Effector CD8-positive, alpha-beta T cell (primary cell): ENCODE measurements at regions not wholly inside any gene's neighbourhood (a gene's known extent, or its start where the extent isn't known, plus 50 kb on each side); places are given as distances from the start of the nearest gene placed in this dataset.
"Not testable (repeated sequence)": the region's sequence is repeated elsewhere in the genome, so short reads cannot be mapped to it uniquely, and the experiment has no call there.

Experiments
- DNase-seq: peaks from one replicate; lab custom pipeline; 2025; lab: John Stamatoyannopoulos, UW

DNA sequence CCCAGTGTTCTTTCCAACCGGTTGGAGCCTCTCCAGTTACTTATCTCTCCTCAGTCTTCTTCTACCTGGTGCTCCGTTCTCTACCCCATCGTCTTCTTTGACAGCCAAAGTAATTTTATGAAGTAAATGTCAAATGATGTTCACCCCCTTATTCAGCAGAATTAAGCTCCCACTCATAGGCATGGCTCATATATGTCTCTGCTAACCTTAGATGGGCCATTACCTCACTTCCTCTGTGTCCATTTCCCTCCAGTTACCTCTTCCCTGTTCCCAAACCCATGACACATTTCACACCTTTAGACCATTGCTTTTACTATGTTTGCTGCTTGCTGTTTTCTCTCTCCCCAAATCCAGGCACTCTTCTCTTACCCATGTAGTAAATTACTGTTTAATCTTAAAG lies 607.0 kb downstream of the RNF144A start:
- no peak for DNase-seq

DNA sequence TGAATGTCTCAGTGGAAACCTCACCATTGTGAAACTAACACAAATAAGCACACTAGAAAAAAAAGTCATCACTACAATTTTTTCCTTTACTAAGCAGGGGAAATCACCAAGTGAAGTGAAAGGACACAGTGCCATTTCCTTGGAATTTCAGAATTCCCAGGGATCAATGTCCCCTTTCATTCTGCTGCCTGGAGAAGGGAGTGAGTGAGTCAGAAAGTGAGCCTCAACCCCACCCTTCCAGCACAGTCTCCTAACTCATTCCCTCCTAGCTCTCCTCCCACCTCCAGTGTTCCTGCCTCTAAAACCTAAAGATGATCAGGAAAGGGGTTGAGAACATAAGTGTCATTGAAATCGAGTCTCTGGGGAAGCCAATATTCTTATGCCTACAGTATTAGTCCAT lies 608.5 kb downstream of the RNF144A start:
- DNase-seq = no peak

DNA sequence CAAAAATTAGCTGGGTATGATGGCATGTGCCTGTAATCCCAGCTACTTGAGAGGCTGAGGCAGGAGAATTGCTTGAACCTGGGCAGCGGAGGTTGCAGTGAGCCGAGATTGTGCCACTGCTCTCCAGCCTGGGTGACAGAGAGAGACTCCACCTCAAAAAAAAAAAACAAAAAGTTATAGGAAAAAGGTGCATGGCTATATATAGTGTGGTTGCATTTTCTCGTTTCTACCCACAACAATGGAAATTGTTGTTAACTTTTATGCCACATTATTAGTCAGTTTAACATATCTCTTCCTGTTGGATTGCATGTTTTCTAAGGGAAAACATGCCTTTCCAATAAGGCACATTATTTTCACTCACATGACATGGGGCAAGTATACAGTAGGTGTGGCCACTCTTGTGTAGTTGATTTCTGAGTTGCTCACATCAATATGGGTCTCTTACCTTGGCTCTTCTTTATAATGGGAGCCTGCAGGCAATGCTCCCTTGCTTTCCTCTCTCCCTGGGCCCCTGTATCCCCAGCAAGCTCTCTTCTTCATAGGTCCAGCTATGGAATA lies 610.0 kb downstream of the RNF144A start:
- DNase-seq = no peak

DNA sequence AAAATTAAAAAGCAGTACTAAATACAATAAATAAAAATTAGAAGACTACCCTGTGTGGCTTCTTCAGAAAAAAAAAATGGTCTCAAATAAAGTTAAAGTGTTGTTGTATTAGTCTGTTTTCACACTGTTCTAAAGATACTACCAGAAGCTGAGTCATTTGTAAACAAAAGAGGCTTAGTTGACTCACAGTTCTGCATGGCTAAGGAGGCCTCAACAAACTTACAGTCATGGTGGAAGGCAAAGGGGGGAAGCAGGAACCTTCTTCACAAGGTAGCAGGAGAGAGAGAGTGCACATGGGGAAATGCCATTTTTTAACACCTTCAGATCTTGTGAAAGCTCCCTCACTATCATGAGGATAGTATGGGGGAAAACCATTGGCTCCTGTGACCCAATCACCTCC lies 612.8 kb downstream of the RNF144A start:
- DNase-seq = no peak

DNA sequence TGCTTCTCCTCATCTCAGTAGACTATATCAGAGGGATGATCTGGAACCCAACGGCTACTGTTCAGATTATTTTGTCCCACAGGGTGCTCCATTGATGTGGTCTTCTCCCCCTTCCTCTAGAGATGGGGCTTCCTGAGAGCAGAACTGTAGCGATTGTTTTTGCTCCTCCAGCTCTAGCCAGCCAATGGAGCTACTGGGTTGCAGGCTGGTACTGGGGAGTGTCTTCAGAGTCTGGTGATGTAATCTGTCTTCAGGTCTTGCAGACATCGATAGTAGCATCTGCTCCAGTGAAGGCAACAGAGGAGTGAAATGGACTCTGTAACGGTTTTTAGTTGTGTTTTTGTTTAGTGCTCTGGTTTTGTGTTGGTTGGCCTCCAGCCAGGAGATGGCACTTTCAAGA lies 621.9 kb downstream of the RNF144A start:
- DNase-seq = no peak

DNA sequence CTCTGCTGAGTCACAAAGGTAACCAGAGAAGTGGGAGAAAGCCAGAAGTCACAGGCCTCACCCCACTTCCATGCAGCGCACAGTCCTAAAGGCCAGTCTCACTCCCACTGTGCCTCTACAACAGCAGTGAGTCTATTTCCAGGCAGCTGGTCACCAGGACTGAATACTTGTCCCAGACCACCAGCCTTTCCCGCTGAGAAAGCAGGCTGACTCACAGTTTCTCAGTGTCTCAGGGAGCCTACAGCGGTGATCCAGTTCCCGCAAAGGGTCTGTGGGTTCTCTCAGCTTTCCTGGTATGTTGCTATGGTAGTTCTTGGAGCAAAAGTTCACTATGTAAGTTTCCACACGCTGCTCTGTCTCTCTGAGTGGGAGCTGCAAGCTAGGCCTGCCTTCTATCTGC lies 622.5 kb downstream of the RNF144A start:
- no peak for DNase-seq

DNA sequence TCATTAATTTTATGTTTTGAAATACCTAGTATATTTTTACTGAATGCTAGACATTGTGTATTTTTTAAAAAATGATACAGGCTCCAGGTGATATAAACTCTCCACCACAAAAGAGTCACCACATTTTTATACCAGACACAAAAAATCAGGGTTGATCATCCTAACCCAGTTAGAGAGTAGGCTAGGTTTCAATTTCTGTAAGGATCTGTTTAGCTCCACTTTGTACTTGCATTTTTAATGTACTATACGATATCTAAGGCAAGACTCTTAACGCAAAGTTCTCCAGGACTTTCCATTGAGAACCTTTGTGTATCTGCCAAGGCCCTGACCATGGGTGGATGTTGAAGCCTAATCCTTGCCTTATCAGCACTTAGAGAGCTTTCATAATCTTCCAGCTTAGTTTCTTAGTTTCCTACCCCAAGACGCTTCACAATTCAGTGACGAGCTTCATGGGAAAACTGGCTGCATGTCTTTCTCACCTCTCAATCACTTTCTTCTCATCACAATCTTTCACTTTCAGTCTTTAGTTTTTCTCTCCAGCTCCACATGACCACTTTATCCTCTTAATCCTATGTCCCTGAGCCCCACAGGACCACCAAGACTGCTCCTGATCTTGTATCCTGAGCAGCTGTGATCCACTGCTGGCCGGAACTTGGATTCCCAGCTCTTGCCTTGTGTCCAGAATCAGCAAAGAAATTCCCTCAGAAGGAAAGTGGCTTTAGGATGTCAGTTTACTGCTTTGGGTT lies 635.8 kb downstream of the RNF144A start:
- no peak for DNase-seq

DNA sequence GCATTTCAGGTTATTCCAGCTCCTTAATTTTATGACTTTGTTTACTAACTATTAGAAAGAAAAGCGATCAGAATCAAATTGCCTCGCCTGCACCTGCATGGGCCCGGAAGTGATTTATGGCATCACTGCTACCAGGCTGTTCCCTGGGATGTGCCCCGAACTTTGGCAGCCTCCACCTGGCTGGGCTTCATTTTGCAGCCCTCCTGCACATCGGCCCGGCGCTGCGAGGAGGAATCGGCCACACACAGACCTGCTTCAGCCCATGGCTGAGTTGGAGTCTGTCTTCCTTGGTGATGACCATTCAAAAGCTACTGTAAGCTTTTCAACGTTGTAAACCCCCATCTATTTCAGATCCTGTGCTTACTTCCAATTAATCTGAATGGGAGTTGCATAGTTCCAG lies 638.0 kb downstream of the RNF144A start:
- DNase-seq = no peak

DNA sequence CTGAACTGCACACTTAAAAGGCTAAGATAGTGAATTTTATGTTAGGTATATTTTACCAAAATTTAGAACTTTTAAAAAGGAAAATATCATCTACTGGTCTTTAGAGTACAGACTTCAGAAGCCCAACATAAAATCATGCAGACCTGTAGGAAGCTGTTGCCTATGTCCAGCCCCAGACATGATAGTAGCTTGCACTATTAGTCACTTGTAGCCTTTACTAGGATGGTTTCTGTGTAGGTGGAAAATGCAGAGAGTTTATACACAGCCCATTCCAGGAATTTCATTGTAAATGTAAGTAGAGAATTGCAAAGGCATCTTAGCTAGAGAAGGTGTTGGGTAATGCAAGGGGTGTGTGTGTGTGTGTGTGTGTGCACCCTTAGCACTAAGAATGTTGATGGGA lies 640.2 kb downstream of the RNF144A start:
- DNase-seq = no peak

DNA sequence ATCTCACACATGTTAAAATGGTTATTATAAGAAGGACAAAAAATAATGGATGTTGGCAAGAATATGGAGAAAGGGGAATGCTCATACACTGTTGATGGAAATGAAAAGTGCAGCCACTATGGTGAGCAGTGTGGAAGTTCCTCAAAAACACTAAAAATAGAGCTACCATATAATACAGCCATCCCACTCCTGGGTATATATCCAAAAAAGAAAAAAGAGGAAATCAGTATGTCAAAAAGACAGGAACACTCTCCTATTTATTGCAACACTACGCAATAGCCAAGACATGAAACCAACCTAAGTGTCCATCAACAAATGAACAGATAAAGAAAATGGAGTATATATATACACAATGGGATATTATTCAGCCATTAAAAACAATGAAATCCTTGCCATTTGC lies 642.6 kb downstream of the RNF144A start:
- DNase-seq = no peak

DNA sequence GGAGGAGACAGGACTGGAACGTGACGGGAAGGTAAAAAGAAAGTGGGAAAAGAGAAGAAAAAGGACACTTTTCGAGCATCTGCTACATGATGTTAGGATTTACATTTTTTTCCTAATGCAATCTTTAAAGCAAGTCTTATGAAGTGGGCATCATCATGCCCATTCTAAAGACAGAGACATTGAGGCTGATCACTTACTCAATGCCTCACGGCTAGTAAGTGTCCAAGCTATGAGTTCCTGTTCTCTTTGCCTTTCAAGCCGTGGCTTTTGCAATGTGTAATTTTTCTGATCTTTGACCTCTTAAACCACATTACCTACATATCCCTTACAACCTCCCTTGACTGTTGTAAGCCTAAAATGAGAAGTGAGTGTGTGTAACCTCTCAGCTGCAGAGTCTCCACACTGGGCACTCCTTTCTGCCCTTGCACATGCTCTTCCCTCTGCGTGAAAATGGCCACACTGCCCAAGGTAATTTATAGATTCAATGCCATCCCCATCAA lies 649.2 kb downstream of the RNF144A start:
- DNase-seq = no peak

DNA sequence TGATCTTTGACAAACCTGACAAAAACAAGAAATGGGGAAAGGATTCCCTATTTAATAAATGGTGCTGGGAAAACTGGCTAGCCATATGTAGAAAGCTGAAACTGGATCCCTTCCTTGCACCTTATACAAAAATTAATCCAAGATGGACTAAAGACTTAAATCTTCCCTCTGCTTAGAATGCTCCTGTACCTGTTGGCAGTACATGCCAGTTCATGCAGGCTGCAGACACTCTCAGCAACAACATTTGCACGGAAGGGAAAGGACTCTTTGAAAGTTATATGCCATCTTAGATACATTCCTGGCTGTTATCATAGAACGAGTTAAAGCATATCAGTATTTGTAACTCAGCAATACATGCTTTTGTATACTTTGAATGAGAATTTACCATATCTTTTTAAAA lies 649.9 kb downstream of the RNF144A start:
- not testable (repeated sequence) for DNase-seq

DNA sequence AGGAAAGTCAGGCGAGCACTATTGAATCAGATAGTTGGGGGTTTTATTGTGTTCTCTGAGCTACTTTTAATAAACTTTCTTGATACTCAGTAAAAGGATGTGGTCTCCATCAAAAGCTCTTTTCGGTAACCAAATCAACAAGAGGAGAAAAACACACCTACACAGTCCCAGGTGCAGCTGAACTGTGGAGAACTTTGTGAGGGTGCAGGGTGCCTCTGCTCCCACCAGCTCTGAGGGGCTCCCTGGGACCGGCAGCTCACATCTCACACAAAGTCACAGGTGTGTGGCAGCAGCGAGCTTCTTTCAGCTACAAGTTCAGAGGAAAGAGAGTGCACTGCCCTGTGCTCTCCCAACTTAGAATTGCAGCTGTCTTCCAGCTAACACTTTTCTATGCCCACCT lies 650.4 kb downstream of the RNF144A start:
- peak; percentile 16 for DNase-seq

DNA sequence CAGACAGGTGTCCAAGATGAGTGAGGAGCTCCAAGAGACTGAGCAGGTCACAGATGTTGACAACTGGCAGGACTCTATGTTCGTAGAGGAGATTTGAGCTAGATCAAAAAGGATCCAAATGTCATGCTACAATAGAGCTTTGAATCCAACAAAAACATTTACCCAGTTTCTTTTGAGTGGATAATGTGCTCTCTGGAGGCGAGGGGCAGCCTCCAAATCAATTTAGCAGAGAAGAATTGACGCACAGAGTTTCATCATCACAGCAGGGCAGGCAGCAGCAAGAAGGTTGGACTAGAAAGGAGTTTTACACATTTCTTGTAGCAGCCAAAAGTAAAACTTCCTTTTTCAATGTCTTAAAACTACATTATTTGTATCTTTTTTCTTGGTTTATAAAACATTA lies 653.0 kb downstream of the RNF144A start:
- DNase-seq = no peak

DNA sequence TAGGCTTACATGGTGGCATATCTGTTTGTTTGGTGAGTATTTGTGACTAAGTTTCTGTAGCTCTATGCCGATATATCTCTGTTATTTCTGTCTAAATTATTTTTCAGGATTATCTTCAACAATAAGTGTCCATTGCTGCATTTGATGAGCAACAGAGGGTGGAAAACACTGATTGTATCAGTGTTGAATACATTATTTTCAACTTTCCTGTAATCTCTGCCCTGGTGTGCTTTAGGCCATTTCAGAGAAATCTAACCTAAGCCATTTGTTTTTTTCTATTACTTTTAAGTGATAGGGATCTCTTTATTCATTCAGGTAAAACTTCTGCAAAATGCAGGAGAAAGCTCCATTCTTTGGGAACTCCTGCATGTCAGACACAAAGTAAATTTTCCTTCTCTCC lies 654.5 kb downstream of the RNF144A start:
- no peak for DNase-seq

DNA sequence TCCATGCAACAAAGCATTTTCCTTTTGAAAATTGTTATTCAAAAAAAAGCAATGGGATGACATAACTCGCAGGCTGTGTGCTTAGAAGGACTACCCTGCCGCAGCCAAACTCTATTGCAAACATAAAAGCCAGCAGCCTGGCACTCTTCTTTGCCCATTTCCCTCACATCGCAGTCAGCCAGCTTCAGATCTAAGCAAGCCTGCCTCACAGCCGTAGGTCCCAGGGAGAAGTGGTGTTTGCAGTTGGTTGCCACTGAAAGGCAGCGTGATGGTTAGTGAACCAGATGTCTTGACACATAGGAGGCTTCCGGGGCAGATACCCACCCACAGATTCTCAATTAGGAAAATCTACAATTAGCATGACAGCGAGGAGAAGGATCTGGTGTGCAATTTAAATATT lies 655.2 kb downstream of the RNF144A start:
- peak; percentile 1 for DNase-seq

DNA sequence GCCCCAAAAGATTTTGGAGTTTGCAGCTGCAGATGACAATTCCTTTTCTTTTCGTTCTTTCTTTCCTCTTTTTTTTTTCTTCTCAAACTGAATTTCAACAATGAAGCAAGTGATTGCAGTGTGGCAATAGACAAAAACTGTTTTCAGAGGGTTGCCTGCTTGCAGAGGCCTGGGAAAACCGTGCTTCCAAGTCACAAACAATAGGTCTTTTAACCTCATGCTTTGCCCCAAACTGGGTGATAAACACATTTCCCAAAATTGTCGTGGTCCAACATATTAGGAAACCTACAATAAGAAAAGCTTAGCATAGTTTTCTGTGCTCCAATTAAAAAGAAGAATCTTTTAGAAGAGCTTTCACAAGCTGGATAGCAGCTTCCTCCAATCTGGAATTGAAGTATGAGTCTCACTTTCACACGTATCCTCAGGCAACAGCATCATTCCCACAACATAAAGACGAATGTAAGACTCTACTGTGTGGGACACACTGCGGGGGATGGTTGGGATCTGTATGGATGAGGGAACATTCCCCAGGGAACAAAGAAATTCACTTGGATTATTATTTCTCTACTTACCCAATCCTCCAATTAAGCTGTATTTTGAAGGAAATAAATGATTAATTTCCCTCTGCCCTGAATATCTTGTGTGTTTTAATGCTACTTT lies 656.1 kb downstream of the RNF144A start:
- DNase-seq = no peak

DNA sequence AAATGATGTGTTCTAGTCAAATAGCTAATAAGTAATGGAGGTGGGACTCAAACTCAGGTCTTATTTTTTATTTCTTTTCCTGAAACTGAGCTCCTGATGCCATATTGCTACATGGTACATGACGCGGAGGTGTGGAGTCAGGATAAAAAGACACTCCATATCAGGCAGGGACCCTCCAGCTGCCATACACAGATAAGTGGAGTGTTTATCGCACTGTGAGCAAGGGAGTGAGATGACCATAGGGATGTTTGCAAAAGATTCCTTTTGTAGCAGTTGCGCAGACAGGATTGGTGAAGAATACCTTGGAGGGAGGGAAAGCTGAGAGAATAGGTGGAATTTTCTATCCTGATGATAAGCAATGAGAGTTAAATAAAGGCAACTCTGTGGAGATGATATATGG lies 657.2 kb downstream of the RNF144A start:
- no peak for DNase-seq

DNA sequence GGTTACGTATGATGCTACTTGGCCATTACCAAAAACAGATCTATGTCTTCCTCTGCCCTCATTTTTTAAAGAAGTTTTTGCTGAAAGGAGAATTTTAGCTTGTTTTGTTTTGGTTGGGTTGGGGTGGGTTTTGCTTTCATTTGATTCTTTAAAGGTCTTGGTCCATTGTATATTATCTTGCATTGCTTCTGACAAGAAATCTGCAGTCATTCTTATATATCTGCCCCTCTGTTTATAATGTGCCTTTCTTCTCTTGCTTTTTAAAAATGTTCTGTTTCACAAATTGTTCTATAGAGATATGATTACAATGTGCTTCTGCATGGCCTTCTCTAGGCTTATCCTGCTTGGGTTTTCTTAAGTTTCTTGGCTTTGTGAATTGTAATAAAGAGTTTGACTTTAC lies 660.6 kb downstream of the RNF144A start:
- DNase-seq = no peak

DNA sequence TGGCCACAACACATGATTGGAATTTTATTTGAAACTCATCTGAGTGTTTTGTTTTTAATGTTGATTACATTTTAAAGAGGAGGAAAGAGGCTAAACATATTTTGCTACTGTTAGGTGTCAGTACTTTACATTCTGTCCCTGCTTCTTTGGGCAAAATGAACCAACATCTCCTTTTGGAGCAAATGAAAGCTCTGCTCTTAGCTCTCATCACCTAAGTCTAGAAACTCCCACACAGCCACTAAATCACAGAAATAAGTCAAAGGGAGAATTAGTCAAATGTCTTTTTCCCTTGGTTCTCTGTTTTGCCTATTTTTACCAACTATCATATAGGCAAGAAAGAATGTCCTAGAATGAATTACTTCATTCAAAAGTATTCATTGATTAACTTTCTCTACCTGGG lies 666.8 kb downstream of the RNF144A start:
- no peak for DNase-seq

DNA sequence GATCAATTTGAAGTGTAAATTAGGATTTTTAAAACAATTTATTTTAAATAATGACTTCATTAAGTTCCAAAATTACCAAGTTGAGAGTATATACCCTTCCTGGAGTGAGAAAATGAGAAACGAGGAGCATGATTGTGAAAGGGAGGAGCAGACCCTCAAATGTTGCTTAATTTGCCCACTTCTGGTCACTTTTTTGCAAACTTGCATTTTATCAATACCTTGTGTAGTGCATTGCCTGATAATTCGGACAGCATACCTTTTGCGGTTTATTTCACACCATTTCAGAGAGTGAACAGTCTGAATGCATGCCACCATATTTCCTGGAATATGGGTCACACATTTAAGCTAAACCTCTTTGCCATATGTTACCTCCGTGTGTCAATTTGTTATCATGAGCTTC lies 669.7 kb downstream of the RNF144A start:
- no peak for DNase-seq

DNA sequence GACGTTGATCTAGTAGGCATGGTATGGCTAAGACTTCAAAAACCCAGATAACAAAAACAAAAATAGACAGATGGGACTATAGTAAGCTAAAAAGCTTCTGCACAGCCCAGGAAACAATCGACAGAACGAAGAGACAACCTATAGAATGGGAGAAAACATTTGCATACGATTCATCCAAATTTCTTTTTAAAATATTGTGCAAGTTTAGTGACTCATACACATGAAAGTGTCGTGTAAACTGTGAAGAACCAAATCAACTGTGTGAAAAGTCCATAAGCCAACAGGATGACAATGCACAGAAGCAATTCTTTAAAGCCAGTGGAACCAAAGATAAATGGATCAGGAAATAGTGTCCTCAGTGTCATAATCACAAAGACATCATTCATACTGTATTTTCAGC lies 671.1 kb downstream of the RNF144A start:
- no peak for DNase-seq

DNA sequence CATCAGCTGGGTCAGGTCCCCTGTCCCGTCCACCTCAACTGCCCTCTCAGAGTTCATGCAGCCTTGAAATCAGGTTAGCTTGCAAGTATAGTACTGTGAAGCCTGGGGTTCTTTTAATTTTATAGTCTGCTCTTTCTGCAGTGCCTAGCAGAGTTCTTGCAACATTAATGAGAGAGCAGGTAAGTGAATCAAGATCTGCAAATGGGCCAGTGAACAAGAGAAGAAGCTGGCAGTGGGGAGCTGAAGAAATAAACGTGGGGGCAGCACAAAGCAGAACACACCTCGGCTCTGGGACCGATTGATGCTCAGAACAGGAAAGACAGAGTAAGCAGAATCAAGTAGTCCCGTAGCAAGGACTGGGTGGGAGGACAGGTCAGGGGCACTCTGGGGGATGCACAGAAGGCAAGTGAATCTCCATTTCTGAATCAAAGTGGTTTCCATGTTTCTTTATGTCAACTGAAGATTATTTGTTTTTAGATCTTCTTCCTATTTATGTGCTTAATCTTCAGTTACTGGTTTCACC lies 675.5 kb downstream of the RNF144A start:
- no peak for DNase-seq
